ENCODE measurements at regions not wholly inside any gene's neighbourhood (a gene's known extent, or its start where the extent isn't known, plus 50 kb on each side); places are given as distances from the start of the nearest gene placed in this dataset.

DNA sequence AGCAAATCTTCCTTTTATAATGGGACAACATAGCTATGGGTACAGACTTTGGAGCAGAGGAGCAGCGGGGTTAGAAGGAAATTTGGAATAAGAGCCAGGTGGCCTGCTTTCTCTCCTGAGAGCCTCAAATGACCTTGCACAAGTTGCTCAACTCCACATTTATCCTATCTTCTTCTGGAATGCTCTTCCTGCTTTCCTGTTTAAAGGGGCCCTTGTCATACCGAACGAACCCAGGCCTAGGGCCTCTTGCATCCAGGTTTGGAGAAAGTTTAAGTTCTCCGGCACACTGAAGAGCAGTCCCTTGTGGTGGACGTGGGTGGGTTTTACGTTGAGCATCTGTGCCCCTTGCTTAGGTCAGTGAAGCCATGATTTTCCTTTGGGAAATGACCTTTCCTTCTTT, 197.9 kb upstream of the NR3C1 start:
- Histone ChIP-seq H3K4me1 (replicated peaks in 1 of 2; ENCODE audit: control insufficient read depth in 2 of 2, insufficient read depth in 2 of 2, low read length in 2 of 2) (no peaks in the 10 kb centered on the region; a peak in 1 of 5 replicates), H2AFZ (ENCODE audit: low read depth, low read length) (no peak overlapping the region), H3K4me2 (ENCODE audit: insufficient read depth, low read length) (no peak overlapping the region), H3K36me3 (ENCODE audit: control insufficient read depth, insufficient read depth, low read length) (no peaks in the 10 kb centered on the region), H3K27ac (ENCODE audit: extremely low read depth, low read depth, low read length) (no peak overlapping the region), H3K4me3 (no peak overlapping the region), H3K27me3 (ENCODE audit: control insufficient read depth in 2 of 2, insufficient read depth in 2 of 2, low read length in 2 of 2) (no peaks in the 10 kb centered on the region), H3K9ac (ENCODE audit: insufficient read depth in 1 of 2, low read depth in 2 of 2, low read length in 2 of 2) (no peak overlapping the region), H4K20me1 (replicated peaks; ENCODE audit: control insufficient read depth, insufficient read depth, low read length) (no peaks in the 10 kb centered on the region), H3K9me3 (replicated peaks; ENCODE audit: control insufficient read depth, insufficient read depth, low read depth, low read length) (no peaks in the 10 kb centered on the region), H3K79me2 (ENCODE audit: control insufficient read depth, insufficient read depth, low read length) (no peaks in the 10 kb centered on the region), H3K9me1 (ENCODE audit: control insufficient read depth, insufficient read depth, low read length) (no peaks in the 10 kb centered on the region)
- 23% methylated on average over 6 of the region's 6 CpGs for WGBS (ENCODE audit: insufficient coverage, low coverage, missing lambda C conversion rate)
- POLR2A ChIA-PET = interaction anchor here (1.8 kb wide), 1 partner anchor 10 kb away, joined by 4 read pairs; no protein-coding TSS in a partner anchor
- CTCF ChIA-PET (ENCODE audit: low intra/inter-chr PET ratio) = no interaction called here
- in situ Hi-C loops (cut with MboI) = no loop called here
- no TSS peak for BruUV-seq (replicated peaks)
- intact Hi-C loops (cut with micrococcal nuclease) = no loop called here
- TF ChIP-seq JUNB (CRISPR knock-in tag; conservative IDR thresholded peaks at IDR 0.05) (no peak), KDM5B (IDR thresholded peaks at IDR 0.05; ENCODE audit: insufficient replicate concordance, low read depth, low read length) (no peak), BDP1 (IDR thresholded peaks at IDR 0.05; ENCODE audit: insufficient read depth, insufficient read length) (no peak), SNIP1 (IDR thresholded peaks at IDR 0.05; ENCODE audit: low read depth) (no peak), DACH1 (IDR thresholded peaks at IDR 0.05; ENCODE audit: partially characterized antibody) (no peak), ADNP (tag; IDR thresholded peaks at IDR 0.05) (no peak), TAF15 (IDR thresholded peaks at IDR 0.05; ENCODE audit: low read depth, low read length) (no peak), ARID1B (IDR thresholded peaks at IDR 0.05) (no peak), BMI1 (IDR thresholded peaks at IDR 0.05; ENCODE audit: low read length) (no peak), SLC30A9 (CRISPR knock-in tag; IDR thresholded peaks at IDR 0.05) (no peak), OTX1 (CRISPR knock-in tag; IDR thresholded peaks at IDR 0.05) (no peak)
- TF ChIP-seq, protein P1, sequence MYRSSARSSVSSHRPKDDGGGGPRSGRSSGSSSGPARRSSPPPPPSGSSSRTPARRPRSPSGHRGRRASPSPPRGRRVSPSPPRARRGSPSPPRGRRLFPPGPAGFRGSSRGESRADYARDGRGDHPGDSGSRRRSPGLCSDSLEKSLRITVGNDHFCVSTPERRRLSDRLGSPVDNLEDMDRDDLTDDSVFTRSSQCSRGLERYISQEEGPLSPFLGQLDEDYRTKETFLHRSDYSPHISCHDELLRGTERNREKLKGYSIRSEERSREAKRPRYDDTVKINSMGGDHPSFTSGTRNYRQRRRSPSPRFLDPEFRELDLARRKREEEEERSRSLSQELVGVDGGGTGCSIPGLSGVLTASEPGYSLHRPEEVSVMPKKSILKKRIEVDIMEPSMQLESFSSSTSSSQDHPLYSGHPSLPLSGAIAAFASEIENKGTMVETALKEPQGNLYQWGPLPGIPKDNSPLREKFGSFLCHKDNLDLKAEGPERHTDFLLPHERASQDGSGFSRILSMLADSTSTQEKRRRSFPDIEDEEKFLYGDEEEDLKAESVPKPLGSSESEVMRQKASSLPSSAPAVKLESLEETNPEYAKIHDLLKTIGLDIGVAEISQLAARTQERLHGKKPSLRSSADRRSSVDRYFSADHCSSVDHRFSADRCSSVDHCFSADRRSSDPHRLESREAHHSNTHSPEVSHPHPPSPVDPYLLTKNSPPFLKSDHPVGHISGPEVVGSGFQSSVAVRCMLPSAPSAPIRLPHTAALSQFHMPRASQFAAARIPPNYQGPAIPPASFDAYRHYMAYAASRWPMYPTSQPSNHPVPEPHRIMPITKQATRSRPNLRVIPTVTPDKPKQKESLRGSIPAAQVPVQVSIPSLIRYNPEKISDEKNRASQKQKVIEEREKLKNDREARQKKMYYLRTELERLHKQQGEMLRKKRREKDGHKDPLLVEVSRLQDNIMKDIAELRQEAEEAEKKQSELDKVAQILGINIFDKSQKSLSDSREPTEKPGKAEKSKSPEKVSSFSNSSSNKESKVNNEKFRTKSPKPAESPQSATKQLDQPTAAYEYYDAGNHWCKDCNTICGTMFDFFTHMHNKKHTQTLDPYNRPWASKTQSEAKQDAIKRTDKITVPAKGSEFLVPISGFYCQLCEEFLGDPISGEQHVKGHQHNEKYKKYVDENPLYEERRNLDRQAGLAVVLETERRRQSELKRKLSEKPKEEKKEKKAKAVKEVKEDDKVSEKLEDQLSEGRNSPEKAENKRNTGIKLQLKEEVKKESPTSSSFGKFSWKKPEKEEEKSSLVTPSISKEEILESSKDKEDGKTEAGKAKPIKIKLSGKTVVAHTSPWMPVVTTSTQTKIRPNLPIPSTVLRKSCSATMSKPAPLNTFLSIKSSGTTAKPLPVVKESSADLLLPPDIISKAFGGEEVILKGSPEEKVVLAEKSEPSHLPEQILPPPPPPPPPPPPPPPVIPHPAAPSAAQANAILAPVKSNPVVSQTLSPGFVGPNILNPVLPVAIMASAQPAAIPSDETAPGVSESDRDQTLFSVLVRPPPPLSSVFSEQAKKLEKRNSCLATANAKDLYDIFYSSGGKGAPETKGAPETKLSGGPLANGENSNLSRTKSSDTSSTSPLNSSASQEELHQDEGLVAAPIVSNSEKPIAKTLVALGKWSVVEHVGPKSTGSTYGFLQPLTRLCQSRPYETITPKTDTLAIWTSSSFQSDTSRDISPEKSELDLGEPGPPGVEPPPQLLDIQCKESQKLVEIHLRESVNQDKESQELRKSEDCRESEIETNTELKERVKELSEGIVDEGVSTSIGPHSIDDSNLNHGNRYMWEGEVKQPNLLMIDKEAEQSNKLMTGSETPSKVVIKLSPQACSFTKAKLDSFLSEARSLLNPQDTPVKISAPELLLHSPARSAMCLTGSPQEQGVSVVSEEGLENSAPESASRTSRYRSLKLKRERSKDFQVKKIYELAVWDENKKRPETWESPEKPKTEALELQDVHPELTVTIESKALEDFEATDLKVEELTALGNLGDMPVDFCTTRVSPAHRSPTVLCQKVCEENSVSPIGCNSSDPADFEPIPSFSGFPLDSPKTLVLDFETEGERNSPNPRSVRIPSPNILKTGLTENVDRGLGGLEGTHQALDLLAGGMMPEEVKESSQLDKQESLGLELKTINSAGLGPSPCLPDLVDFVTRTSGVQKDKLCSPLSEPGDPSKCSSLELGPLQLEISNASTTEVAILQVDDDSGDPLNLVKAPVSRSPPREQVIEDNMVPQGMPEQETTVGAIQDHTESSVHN (IDR thresholded peaks at IDR 0.05; ENCODE audit: borderline replicate concordance in 1 of 2, low read depth in 1 of 2) = no peak
- no peak for ATAC-seq
- no peak for DNase-seq (ENCODE audit: extremely low read depth in 1 of 4, low spot score in 3 of 4)
- no peak for FAIRE-seq

All from K562 (cell line).